Vagina (tissue), 2 donors: ENCODE measurements at regions not wholly inside any gene's neighbourhood (a gene's known extent, or its start where the extent isn't known, plus 50 kb on each side); places are given as distances from the start of the nearest gene placed in this dataset.

Experiments
- POLR2A ChIP-seq, 2 donors: fragments of 450-650 bp; IDR thresholded peaks; one replicate each; pipeline ENCODE4 v1.6.1; 2017; ENCODE audit warnings: antibody characterized with exemption in 2 of 2, mild to moderate bottlenecking in 2 of 2, moderate library complexity in 2 of 2
- TF ChIP-seq, protein P1 (sequence below), 3 experiments: fragments of 450-650 bp in 2 of 3; fragments of 200-600 bp in 1 of 3; sonication (generic) in 1 of 3; IDR thresholded peaks; one replicate each; pipeline ENCODE4 v1.5.1; 2017 to 2019; ENCODE audit warnings: antibody characterized with exemption in 3 of 3, mild to moderate bottlenecking in 2 of 3, moderate library complexity in 2 of 3

DNA sequence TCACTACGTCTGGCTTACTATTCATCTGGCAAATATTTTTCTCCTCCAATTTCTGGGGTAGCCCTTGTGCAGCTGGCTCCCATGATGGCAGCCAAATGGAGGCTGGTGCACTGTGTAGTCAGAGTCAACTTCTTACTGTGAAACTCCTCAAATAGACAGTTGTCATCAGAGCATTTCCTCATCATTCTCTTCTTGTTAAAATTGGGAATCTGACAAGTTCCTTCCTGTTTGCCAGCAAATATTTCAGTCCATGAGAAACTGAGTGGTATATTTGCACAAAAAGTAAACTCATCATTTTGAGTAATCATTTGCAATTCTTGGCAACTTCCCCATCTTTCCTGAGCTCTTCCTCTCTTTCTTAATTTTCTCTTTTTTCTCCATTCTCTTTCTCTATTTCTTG lies 394.9 kb upstream of the RGS17 start:
- TF ChIP-seq, protein P1, sequence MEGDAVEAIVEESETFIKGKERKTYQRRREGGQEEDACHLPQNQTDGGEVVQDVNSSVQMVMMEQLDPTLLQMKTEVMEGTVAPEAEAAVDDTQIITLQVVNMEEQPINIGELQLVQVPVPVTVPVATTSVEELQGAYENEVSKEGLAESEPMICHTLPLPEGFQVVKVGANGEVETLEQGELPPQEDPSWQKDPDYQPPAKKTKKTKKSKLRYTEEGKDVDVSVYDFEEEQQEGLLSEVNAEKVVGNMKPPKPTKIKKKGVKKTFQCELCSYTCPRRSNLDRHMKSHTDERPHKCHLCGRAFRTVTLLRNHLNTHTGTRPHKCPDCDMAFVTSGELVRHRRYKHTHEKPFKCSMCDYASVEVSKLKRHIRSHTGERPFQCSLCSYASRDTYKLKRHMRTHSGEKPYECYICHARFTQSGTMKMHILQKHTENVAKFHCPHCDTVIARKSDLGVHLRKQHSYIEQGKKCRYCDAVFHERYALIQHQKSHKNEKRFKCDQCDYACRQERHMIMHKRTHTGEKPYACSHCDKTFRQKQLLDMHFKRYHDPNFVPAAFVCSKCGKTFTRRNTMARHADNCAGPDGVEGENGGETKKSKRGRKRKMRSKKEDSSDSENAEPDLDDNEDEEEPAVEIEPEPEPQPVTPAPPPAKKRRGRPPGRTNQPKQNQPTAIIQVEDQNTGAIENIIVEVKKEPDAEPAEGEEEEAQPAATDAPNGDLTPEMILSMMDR (IDR thresholded peaks at IDR 0.05): no peak
- no peak for TF ChIP-seq POLR2A (IDR thresholded peaks at IDR 0.05)
